IPS DF 19.7 (cell line): ENCODE measurements at regions not wholly inside any gene's neighbourhood (a gene's known extent, or its start where the extent isn't known, plus 50 kb on each side); places are given as distances from the start of the nearest gene placed in this dataset.
"Not testable (repeated sequence)": the region's sequence is repeated elsewhere in the genome, so short reads cannot be mapped to it uniquely, and the experiment has no call there.

ENCODE experiments used
- DNase-seq: peaks from one replicate; pipeline ENCODE4 v3.0.0-alpha.2; 2013; ENCODE audit warnings: low read depth, low spot score

- DNase-seq = no peak
These were observed 51.2 kb upstream of the THRB start for GRCh38 chr3:24545887-24546286.

DNA sequence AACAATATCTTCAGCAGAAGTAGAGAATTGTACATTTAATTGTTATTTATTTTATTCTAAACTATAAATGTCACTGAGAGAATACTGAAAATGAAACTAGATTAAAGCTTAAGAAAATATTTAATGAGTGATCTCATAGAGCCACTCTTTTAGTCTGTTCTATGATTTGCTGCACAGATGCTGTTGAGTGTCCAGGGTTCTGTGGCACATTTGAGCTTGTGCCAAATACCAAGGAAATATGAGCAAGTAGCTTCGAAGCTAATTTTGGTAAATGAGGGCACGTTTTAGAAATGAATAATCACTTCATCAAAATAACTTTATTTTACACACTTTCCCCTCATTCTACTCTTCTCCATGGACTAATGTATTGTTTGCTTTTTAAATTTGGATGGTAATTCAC is 53.6 kb upstream of the THRB start:
- DNase-seq = no peak

DNA sequence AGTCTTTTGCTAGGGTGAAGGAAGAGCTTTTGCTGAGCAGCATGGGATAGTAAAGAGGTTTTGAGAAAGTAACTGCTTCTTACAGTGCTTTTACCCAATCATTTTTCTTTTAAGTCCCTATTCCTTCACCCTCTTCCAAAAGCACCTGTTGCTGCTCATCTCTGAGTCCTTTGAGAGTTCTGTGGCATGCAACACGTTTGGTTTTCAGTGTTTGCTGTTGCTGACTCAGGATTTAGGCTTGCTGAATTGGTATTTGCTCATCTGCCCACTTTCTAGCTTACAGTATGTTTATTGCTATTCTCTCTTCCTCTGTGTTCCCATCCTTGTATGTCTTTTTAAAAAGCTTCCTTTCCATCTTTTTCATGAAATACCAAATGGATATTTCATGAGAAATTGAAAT is 55.9 kb upstream of the THRB start:
- no peak for DNase-seq

- DNase-seq = no peak
These were observed 57.0 kb upstream of the THRB start for GRCh38 chr3:24551626-24552025.

DNA sequence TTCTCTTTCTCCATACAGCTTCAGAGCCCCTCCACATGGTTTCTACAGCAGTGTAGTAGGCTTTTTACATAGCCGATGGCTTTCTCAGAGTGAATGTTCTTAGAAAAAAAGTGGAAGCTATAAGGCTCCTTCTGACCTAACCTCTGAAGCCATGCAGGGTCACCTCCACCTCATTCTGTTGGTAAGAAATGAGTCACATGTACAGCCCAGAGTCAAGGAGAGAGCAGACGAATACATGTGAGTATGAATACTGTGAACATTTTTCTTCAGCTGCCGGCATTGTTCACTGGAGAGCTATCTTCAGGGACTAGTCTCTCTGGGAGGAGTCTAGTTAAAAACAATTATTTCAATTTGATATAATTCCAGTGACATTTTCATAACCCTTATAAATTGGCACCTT is 68.2 kb upstream of the THRB start:
- DNase-seq = no peak

DNA sequence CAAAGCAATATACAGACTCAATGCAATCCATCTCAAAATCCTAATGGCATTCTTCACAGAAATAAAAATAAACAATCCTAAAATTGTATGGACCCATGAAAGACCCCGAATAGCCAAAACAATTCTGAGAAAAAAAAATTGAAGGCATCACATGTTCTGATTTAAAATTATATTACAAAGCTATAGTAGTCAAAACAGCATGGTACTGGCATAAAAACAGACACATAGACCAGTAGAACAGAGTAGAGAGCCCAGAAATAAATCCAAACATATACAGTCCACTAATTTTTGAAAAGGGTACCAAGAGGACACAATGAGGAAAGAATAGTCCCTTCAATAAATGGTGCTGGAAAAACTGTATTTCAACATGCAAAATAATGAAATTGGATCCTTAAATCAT is 70.4 kb upstream of the THRB start:
- no peak for DNase-seq

DNA sequence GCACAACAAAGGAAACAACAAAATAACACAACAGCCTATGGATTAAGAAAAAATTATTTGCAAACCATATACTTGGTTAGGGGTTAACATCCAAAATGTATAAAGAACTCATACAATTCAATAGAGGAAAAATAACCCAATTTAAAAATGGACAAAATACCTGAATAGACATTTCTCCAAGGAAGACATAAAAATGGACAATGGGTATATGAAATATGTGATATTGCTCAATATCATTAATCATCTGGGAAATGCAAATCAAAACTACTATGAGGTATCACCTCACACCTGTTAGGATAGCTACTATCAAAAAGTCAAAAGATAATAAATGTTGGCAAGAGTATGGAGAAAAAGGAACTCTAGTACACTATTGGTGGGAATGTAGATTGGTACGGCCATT is 71.0 kb upstream of the THRB start:
- DNase-seq = no peak

GRCh38 chr3:24566927-24567326 is 72.3 kb upstream of the THRB start:
- no peak for DNase-seq

GRCh38 chr3:24572409-24572808 is 77.8 kb upstream of the THRB start:
- DNase-seq = not testable (repeated sequence)

DNA sequence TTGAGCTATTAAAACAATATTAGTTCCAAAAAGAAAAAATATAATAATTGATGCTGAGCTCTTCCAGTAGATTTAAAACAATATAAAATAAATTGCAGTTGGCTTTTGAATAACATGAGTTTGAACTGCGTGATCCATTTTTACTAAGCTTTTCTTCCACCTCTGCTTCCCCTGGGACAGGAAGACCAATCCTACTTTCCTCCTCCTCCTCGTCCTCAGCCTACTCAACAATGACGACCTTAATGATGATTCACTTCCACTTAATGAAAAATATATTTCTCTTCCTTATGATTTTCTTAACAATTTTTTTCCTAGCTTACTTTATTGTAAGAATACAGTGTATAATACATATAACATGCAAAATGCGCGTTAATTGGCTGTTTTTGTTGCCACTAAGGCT is 78.9 kb upstream of the THRB start:
- DNase-seq = no peak

- DNase-seq = no peak
These were observed 83.7 kb upstream of the THRB start for GRCh38 chr3:24578324-24578723.

GRCh38 chr3:24578951-24579421 is 84.3 kb upstream of the THRB start:
- DNase-seq = no peak

GRCh38 chr3:24582431-24583403 is 88.1 kb upstream of the THRB start:
- DNase-seq = no peak

GRCh38 chr3:24586920-24587319 is 92.3 kb upstream of the THRB start:
- no peak for DNase-seq

DNA sequence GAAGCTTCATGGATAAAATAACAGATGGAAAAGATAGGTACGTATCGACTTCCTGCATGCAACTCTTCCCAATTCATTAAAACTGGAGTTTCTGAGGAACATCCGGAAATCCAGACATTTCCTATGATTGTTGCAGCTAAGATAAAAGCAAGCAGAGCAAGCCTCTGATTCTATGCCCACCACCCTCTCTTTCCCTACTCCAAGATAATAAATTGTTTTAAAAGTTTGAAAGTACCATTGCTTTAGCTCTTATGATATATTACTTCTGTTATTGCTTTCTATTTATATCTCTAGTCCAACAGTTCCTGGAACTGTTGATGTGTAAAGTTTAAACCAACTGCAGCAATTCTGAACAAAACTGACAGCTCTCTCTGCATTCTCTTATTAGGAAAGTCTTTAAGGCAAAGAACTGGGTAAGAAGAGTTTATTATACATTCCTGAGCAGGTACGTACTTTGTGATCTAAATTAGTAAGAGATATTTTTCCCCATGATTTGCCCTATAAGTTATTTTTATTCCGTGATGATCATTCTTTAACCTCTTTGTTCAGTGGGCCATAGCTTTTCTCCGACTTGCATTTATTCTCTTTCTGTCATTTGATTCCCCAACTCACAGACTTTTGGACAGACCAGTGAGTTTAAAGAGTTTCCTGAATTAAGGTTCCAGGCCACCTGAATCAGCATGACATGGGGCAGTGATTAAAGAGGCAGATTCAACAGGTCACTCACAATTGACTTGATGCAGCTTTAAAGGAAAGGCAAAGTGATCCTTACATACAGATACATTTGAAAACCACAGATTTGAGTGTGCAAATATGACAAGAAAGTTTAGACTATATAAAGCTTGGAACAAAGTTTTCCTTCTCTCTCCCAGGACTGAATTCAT is 94.2 kb upstream of the THRB start:
- DNase-seq = no peak

GRCh38 chr3:24589513-24589851 is 94.8 kb upstream of the THRB start:
- DNase-seq = no peak

GRCh38 chr3:24589931-24590880 is 95.6 kb upstream of the THRB start:
- DNase-seq = no peak

- no peak for DNase-seq
These were observed 96.5 kb upstream of the THRB start for GRCh38 chr3:24591191-24591590.

- DNase-seq = no peak
These were observed 97.3 kb upstream of the THRB start for GRCh38 chr3:24591661-24592555.

GRCh38 chr3:24594161-24594560 is 99.5 kb upstream of the THRB start:
- DNase-seq = no peak
